ENCODE measurements at regions not wholly inside any gene's neighbourhood (a gene's known extent, or its start where the extent isn't known, plus 50 kb on each side); places are given as distances from the start of the nearest gene placed in this dataset.
"Not testable (repeated sequence)": the region's sequence is repeated elsewhere in the genome, so short reads cannot be mapped to it uniquely, and the experiment has no call there.

- DNase-seq = no peak
Observed at GRCh38 chr4:112061207-112061817, 83.9 kb upstream of the FAM241A start.

GRCh38 chr4:112063260-112063659 lies 82.0 kb upstream of the FAM241A start:
- no peak for DNase-seq

GRCh38 chr4:112069110-112069509 lies 76.1 kb upstream of the FAM241A start:
- DNase-seq = no peak

GRCh38 chr4:112073181-112073580 lies 72.1 kb upstream of the FAM241A start:
- no peak for DNase-seq

GRCh38 chr4:112075129-112075753 lies 70.0 kb upstream of the FAM241A start:
- DNase-seq = peak; percentile 19

- no peak for DNase-seq
Observed at GRCh38 chr4:112075906-112076305, 69.3 kb upstream of the FAM241A start.

GRCh38 chr4:112076919-112077608 lies 68.2 kb upstream of the FAM241A start:
- no peak for DNase-seq

GRCh38 chr4:112077743-112078142 lies 67.5 kb upstream of the FAM241A start:
- DNase-seq = no peak

- no peak for DNase-seq
Observed at GRCh38 chr4:112082954-112083586, 62.2 kb upstream of the FAM241A start.

GRCh38 chr4:112083587-112084347 lies 61.5 kb upstream of the FAM241A start:
- no peak for DNase-seq

- DNase-seq = no peak
Observed at GRCh38 chr4:112085156-112086035, 59.9 kb upstream of the FAM241A start.

GRCh38 chr4:112086036-112086434 lies 59.2 kb upstream of the FAM241A start:
- no peak for DNase-seq

GRCh38 chr4:112086661-112087060 lies 58.6 kb upstream of the FAM241A start:
- DNase-seq = not testable (repeated sequence)

GRCh38 chr4:112092330-112092729 lies 52.9 kb upstream of the FAM241A start:
- not testable (repeated sequence) for DNase-seq

- no peak for DNase-seq
Observed at GRCh38 chr4:112093636-112094202, 51.5 kb upstream of the FAM241A start.

- no peak for DNase-seq
Observed at GRCh38 chr4:112094330-112094729, 50.9 kb upstream of the FAM241A start.

Measured in NCI-H1694 treated with DMSO at 0.1 percent for 48 hours (cell line).